Breast epithelium (tissue), 3 donors: ENCODE measurements at regions not wholly inside any gene's neighbourhood (a gene's known extent, or its start where the extent isn't known, plus 50 kb on each side); places are given as distances from the start of the nearest gene placed in this dataset.

Experiments
- POLR2A ChIP-seq: fragments of 450-650 bp; IDR thresholded peaks from one replicate; pipeline ENCODE4 v1.6.1; 2016; ENCODE audit warnings: antibody characterized with exemption, mild to moderate bottlenecking, moderate library complexity
- POLR2AphosphoS5 ChIP-seq, 3 donors: sonication (generic); formaldehyde crosslinking; IDR thresholded peaks; one replicate each; pipeline ENCODE4 v1.6.1; 2017; ENCODE audit warnings: antibody characterized with exemption in 3 of 3

DNA sequence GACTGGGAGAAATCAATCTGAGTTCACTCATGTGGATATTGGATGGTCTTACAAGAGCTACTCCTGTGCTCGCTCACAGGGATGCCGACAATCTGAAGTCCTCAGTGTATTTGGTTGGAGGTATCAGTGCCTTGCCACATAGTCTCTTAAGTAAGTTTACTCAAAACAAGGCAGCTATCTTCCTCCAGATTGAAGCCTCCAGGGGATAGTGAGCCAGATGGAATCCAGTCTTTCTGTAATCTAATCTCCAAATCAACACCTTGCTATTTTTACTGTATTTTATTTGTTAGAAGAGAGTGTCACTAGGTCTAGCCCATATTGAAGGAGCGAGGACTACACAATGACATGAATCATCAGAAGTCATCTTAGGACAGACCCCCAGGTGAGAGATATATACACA lies 456.6 kb upstream of the POT1 start:
- TF ChIP-seq POLR2AphosphoS5 (IDR thresholded peaks at IDR 0.05) (no peak), POLR2A (no peak)
